GM12878 (cell line): ENCODE measurements at regions not wholly inside any gene's neighbourhood (a gene's known extent, or its start where the extent isn't known, plus 50 kb on each side); places are given as distances from the start of the nearest gene placed in this dataset.

Source experiments
- BRCA1 ChIP-seq: IDR thresholded peaks from 2 replicates; pipeline ENCODE4 v1.6.1; 2011; ENCODE audit warnings: low read depth, low read length, improper control_type of control experiment
- CHD2 ChIP-seq: IDR thresholded peaks from 2 replicates; pipeline ENCODE4 v1.6.1; 2011; ENCODE audit warnings: low read depth, low read length, improper control_type of control experiment, borderline replicate concordance
- CTCF ChIP-seq, 3 experiments: IDR thresholded peaks in 2 of 3; conservative IDR thresholded peaks in 1 of 3; 2 replicates each; pipeline ENCODE4 v1.5.1; 2011; ENCODE audit warnings: low read depth in 3 of 3, low read length in 3 of 3, mild to moderate bottlenecking in 3 of 3, control low read depth in 2 of 3, moderate library complexity in 2 of 3, inconsistent platforms in 1 of 3, mixed read lengths in 1 of 3; ENCODE audit not compliant: control insufficient read depth in 2 of 3, insufficient read depth in 1 of 3; ENCODE audit errors: extremely low read depth in 1 of 3
- DPF2 ChIP-seq: fragments of 450-650 bp; IDR thresholded peaks from 2 replicates; pipeline ENCODE4 v1.6.1; 2017; ENCODE audit warnings: mild to moderate bottlenecking
- EP300 ChIP-seq, 2 experiments: fragments of 150-350 bp in 1 of 2; IDR thresholded peaks; 2 replicates each; pipeline ENCODE4 v1.6.1; 2011 to 2012; ENCODE audit warnings: low read depth in 2 of 2, low read length in 2 of 2, borderline replicate concordance in 1 of 2, improper control_type of control experiment in 1 of 2, inconsistent platforms in 1 of 2; ENCODE audit not compliant: control insufficient read depth in 1 of 2
- FOXK2 ChIP-seq: fragments of 450-650 bp; IDR thresholded peaks from 2 replicates; pipeline ENCODE4 v1.6.1; 2017; ENCODE audit warnings: mild to moderate bottlenecking, moderate library complexity
- PML ChIP-seq: IDR thresholded peaks from 2 replicates; pipeline ENCODE4 v1.6.1; 2012; ENCODE audit warnings: low read length, inconsistent platforms
- RAD21 ChIP-seq: IDR thresholded peaks from 2 replicates; pipeline ENCODE4 v1.6.1; 2011; ENCODE audit warnings: mild to moderate bottlenecking, low read depth, low read length, moderate library complexity; ENCODE audit not compliant: insufficient read depth
- SPI1 ChIP-seq: IDR thresholded peaks from 2 replicates; pipeline ENCODE4 v1.6.1; 2011; ENCODE audit warnings: low read depth, mild to moderate bottlenecking, low read length, moderate library complexity, borderline replicate concordance; ENCODE audit not compliant: insufficient read depth
- SREBF2 ChIP-seq: IDR thresholded peaks from 2 replicates; pipeline ENCODE4 v1.6.1; 2012; ENCODE audit warnings: mild to moderate bottlenecking, low read length
- ZNF24 ChIP-seq: fragments of 450-650 bp; IDR thresholded peaks from 2 replicates; pipeline ENCODE4 v1.6.1; 2017; ENCODE audit warnings: antibody characterized with exemption, mild to moderate bottlenecking
- ZZZ3 ChIP-seq: IDR thresholded peaks from 2 replicates; pipeline ENCODE4 v1.6.1; 2011; ENCODE audit warnings: low read depth; ENCODE audit not compliant: control insufficient read depth, insufficient read length

DNA sequence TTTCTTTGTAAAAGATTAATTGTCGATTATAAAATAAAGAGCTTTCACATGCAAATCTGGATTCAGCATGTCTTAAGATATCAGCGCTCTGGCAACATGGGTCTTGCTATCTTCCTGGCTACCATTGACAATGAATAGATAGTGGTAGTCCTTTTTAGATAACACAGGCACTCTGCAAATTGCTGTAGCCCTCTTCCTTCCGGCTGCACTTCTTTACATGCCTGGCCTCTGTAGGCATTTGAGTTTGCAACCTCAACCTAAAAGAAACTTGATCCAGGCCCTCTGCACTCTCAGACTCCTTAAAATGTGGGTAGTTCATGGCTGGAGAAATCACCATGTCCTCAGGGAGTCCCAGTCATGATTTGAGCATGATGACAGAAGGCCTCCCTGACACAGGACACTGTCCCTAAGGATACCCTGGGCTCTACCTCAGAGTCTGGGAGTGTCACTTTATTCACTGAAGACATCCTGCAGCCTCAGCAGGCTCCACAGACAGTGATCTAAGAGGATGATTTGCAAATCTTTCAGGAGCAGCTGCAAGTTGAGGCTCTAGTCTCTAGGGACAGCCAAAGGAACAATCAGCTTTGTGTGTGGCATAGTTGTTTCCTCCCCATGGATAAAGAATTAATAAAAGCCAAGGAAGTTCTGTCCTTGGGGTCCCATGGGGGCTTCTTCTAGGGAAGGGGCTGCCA is 529.4 kb downstream of the RBFOX1 start:
- TF ChIP-seq FOXK2 (no peak), CTCF (IDR thresholded peaks at IDR 0.05 in 2 of 3, conservative IDR thresholded peaks at IDR 0.05 in 1 of 3; ENCODE audit: control insufficient read depth in 2 of 3, extremely low read depth in 1 of 3, insufficient read depth in 1 of 3, low read depth in 3 of 3, low read length in 3 of 3) (no peak), ZNF24 (no peak), ZZZ3 (no peak), EP300 (IDR thresholded peaks at IDR 0.05; ENCODE audit: borderline replicate concordance in 1 of 2, control insufficient read depth in 1 of 2, low read depth in 2 of 2, low read length in 2 of 2) (no peak), PML (no peak), RAD21 (no peak), SREBF2 (no peak), DPF2 (no peak), BRCA1 (no peak), SPI1 (no peak), CHD2 (no peak)
